GM20431 (cell line): ENCODE measurements at regions not wholly inside any gene's neighbourhood (a gene's known extent, or its start where the extent isn't known, plus 50 kb on each side); places are given as distances from the start of the nearest gene placed in this dataset.
"Not testable (repeated sequence)": the region's sequence is repeated elsewhere in the genome, so short reads cannot be mapped to it uniquely, and the experiment has no call there.

Experiments
- in situ Hi-C: fragments of 300-500 bp; cut with MseI, MboI; formaldehyde crosslinking; loops from one replicate; pipeline ENCODE4 v1.15.0; 2020; ENCODE audit warnings: low sequenced_read_pairs; ENCODE audit not compliant: unreplicated experiment

GRCh38 chr16:75780669-75781068, 54.4 kb upstream of the CPHXL start:
- in situ Hi-C loops = loop anchor here (25.0 kb wide), 2 partner anchors 882 to 1382 kb away; no protein-coding TSS in a partner anchor

GRCh38 chr16:75781683-75782343, 55.5 kb upstream of the CPHXL start:
- in situ Hi-C loops = loop anchor here (25.0 kb wide), 2 partner anchors 880 to 1380 kb away; no protein-coding TSS in a partner anchor

GRCh38 chr16:75787440-75787839, 61.1 kb upstream of the CPHXL start:
- in situ Hi-C loops = loop anchor here (25.0 kb wide), 2 partner anchors 875 to 1375 kb away; no protein-coding TSS in a partner anchor

GRCh38 chr16:75789237-75789636, 62.9 kb upstream of the CPHXL start:
- in situ Hi-C loops = loop anchor here (25.0 kb wide), 2 partner anchors 873 to 1373 kb away; no protein-coding TSS in a partner anchor

GRCh38 chr16:75792771-75793492, 66.6 kb upstream of the CPHXL start:
- in situ Hi-C loops = loop anchor here (25.0 kb wide), 2 partner anchors 869 to 1369 kb away; no protein-coding TSS in a partner anchor

- in situ Hi-C loops = loop anchor here (25.0 kb wide), 2 partner anchors 869 to 1369 kb away; no protein-coding TSS in a partner anchor
Observed at GRCh38 chr16:75793641-75794040, 67.4 kb upstream of the CPHXL start.

GRCh38 chr16:75794426-75794825, 68.1 kb upstream of the CPHXL start:
- in situ Hi-C loops = loop anchor here (25.0 kb wide), 2 partner anchors 868 to 1368 kb away; no protein-coding TSS in a partner anchor

- in situ Hi-C loops = loop anchor here (25.0 kb wide), 2 partner anchors 864 to 1364 kb away; no protein-coding TSS in a partner anchor
Observed at GRCh38 chr16:75798714-75799113, 72.4 kb upstream of the CPHXL start.

- in situ Hi-C loops = no loop called here
Observed at GRCh38 chr16:75801307-75801706, 75.0 kb upstream of the CPHXL start.

- in situ Hi-C loops = no loop called here
Observed at GRCh38 chr16:75803753-75804152, 77.5 kb upstream of the CPHXL start.

GRCh38 chr16:75804368-75804767, 78.1 kb upstream of the CPHXL start:
- in situ Hi-C loops = no loop called here

GRCh38 chr16:75805946-75806345, 79.7 kb upstream of the CPHXL start:
- in situ Hi-C loops = no loop called here

GRCh38 chr16:75806487-75806886, 80.2 kb upstream of the CPHXL start:
- in situ Hi-C loops = no loop called here

GRCh38 chr16:75810342-75810741, 84.1 kb upstream of the CPHXL start:
- in situ Hi-C loops = no loop called here

- in situ Hi-C loops = no loop called here
Observed at GRCh38 chr16:75811020-75811634, 84.8 kb upstream of the CPHXL start.

- in situ Hi-C loops = no loop called here
Observed at GRCh38 chr16:75818491-75818890, 92.2 kb upstream of the CPHXL start.

- in situ Hi-C loops = no loop called here
Observed at GRCh38 chr16:75820672-75821071, 94.4 kb upstream of the CPHXL start.

- in situ Hi-C loops = no loop called here
Observed at GRCh38 chr16:75821117-75821516, 94.8 kb upstream of the CPHXL start.

- in situ Hi-C loops = not testable (repeated sequence)
Observed at GRCh38 chr16:75825750-75826149, 99.5 kb upstream of the CPHXL start.

GRCh38 chr16:75827372-75828038, 101.2 kb upstream of the CPHXL start:
- in situ Hi-C loops = not testable (repeated sequence)
